ENCODE measurements at regions not wholly inside any gene's neighbourhood (a gene's known extent, or its start where the extent isn't known, plus 50 kb on each side); places are given as distances from the start of the nearest gene placed in this dataset.
"Not testable (repeated sequence)": the region's sequence is repeated elsewhere in the genome, so short reads cannot be mapped to it uniquely, and the experiment has no call there.

GRCh38 chr20:48380661-48381060 is 447.1 kb downstream of the PREX1 start:
- no peaks in the 10 kb centered on the region for H3K36me3 Mint-ChIP-seq (ENCODE audit: insufficient read depth)
- no peaks in the 10 kb centered on the region for H3K9me3 Mint-ChIP-seq
- H3K4me3 Mint-ChIP-seq, result no peak overlapping the region
- DNase-seq (no peak), ATAC-seq (no peak)
- no peaks in the 10 kb centered on the region for H3K4me1 Mint-ChIP-seq (ENCODE audit: low read depth)
- peaks cover 28% of the 10 kb centered on the region for H3K27me3 Mint-ChIP-seq (ENCODE audit: low read depth)

GRCh38 chr20:48378976-48379675 is 448.7 kb downstream of the PREX1 start:
- DNase-seq, result no peak
- Mint-ChIP-seq H3K4me1 (ENCODE audit: low read depth) (no peaks in the 10 kb centered on the region), H3K9me3 (no peaks in the 10 kb centered on the region), H3K27me3 (ENCODE audit: low read depth) (peaks cover 32% of the 10 kb centered on the region), H3K36me3 (ENCODE audit: insufficient read depth) (no peaks in the 10 kb centered on the region), H3K4me3 (no peak overlapping the region)
- ATAC-seq, result no peak

- ATAC-seq, result no peak
- H3K4me3 Mint-ChIP-seq, result no peak overlapping the region
- no peaks in the 10 kb centered on the region for H3K4me1 Mint-ChIP-seq (ENCODE audit: low read depth)
- peaks cover 32% of the 10 kb centered on the region for H3K27me3 Mint-ChIP-seq (ENCODE audit: low read depth)
- DNase-seq, result no peak
- no peaks in the 10 kb centered on the region for H3K36me3 Mint-ChIP-seq (ENCODE audit: insufficient read depth)
- H3K9me3 Mint-ChIP-seq, result no peaks in the 10 kb centered on the region
Measured at GRCh38 chr20:48377940-48378339, 449.9 kb downstream of the PREX1 start.

GRCh38 chr20:48375804-48376203 is 452.0 kb downstream of the PREX1 start:
- ATAC-seq (no peak), DNase-seq (no peak)
- H3K4me3 Mint-ChIP-seq, result no peak overlapping the region
- H3K4me1 Mint-ChIP-seq (ENCODE audit: low read depth), result no peaks in the 10 kb centered on the region
- no peaks in the 10 kb centered on the region for H3K9me3 Mint-ChIP-seq
- H3K27me3 Mint-ChIP-seq (ENCODE audit: low read depth), result peaks cover 19% of the 10 kb centered on the region
- no peaks in the 10 kb centered on the region for H3K36me3 Mint-ChIP-seq (ENCODE audit: insufficient read depth)

- Mint-ChIP-seq H3K4me3 (no peak overlapping the region), H3K4me1 (ENCODE audit: low read depth) (no peaks in the 10 kb centered on the region), H3K9me3 (no peaks in the 10 kb centered on the region), H3K27me3 (ENCODE audit: low read depth) (peaks cover 14% of the 10 kb centered on the region), H3K36me3 (ENCODE audit: insufficient read depth) (no peaks in the 10 kb centered on the region)
- DNase-seq (no peak), ATAC-seq (no peak)
Measured at GRCh38 chr20:48374991-48375595, 452.7 kb downstream of the PREX1 start.

GRCh38 chr20:48374031-48374907 is 453.5 kb downstream of the PREX1 start:
- not testable (repeated sequence) for H3K4me3 Mint-ChIP-seq; H3K36me3 Mint-ChIP-seq (ENCODE audit: insufficient read depth); DNase-seq; H3K9me3 Mint-ChIP-seq; H3K4me1 Mint-ChIP-seq (ENCODE audit: low read depth); ATAC-seq
- peaks cover 13% of the 10 kb centered on the region for H3K27me3 Mint-ChIP-seq (ENCODE audit: low read depth)

GRCh38 chr20:48373555-48373934 is 454.3 kb downstream of the PREX1 start:
- H3K36me3 Mint-ChIP-seq (ENCODE audit: insufficient read depth), result no peaks in the 10 kb centered on the region
- ATAC-seq, result no peak
- no peak overlapping the region for H3K4me3 Mint-ChIP-seq
- H3K9me3 Mint-ChIP-seq, result no peaks in the 10 kb centered on the region
- H3K27me3 Mint-ChIP-seq (ENCODE audit: low read depth), result peaks cover 13% of the 10 kb centered on the region
- DNase-seq, result no peak
- H3K4me1 Mint-ChIP-seq (ENCODE audit: low read depth), result no peaks in the 10 kb centered on the region

GRCh38 chr20:48372851-48373554 is 454.8 kb downstream of the PREX1 start:
- H3K36me3 Mint-ChIP-seq (ENCODE audit: insufficient read depth); H3K9me3 Mint-ChIP-seq; H3K4me3 Mint-ChIP-seq; H3K4me1 Mint-ChIP-seq (ENCODE audit: low read depth); ATAC-seq; DNase-seq: not testable (repeated sequence)
- H3K27me3 Mint-ChIP-seq (ENCODE audit: low read depth), result peaks cover 13% of the 10 kb centered on the region

- Mint-ChIP-seq H3K36me3 (ENCODE audit: insufficient read depth) (no peaks in the 10 kb centered on the region), H3K9me3 (no peaks in the 10 kb centered on the region), H3K4me3 (no peak overlapping the region), H3K27me3 (ENCODE audit: low read depth) (peaks cover 7% of the 10 kb centered on the region), H3K4me1 (ENCODE audit: low read depth) (peaks cover 6% of the 10 kb centered on the region)
- ATAC-seq (no peak), DNase-seq (no peak)
Measured at GRCh38 chr20:48371211-48371610, 456.6 kb downstream of the PREX1 start.

GRCh38 chr20:48368580-48369021 is 459.2 kb downstream of the PREX1 start:
- H3K27me3 Mint-ChIP-seq (ENCODE audit: low read depth); H3K9me3 Mint-ChIP-seq; H3K36me3 Mint-ChIP-seq (ENCODE audit: insufficient read depth); DNase-seq; ATAC-seq; H3K4me1 Mint-ChIP-seq (ENCODE audit: low read depth); H3K4me3 Mint-ChIP-seq: not testable (repeated sequence)

GRCh38 chr20:48367541-48368358 is 460.0 kb downstream of the PREX1 start:
- not testable (repeated sequence) for DNase-seq; H3K4me1 Mint-ChIP-seq (ENCODE audit: low read depth); H3K36me3 Mint-ChIP-seq (ENCODE audit: insufficient read depth); H3K27me3 Mint-ChIP-seq (ENCODE audit: low read depth); H3K4me3 Mint-ChIP-seq; H3K9me3 Mint-ChIP-seq
- ATAC-seq, result peak in 1 of 2 donors; percentile 61

- Mint-ChIP-seq H3K4me3 (no peak overlapping the region), H3K36me3 (ENCODE audit: insufficient read depth) (no peaks in the 10 kb centered on the region), H3K4me1 (ENCODE audit: low read depth) (peaks cover 8% of the 10 kb centered on the region), H3K9me3 (no peaks in the 10 kb centered on the region), H3K27me3 (ENCODE audit: low read depth) (peaks cover 4% of the 10 kb centered on the region)
- DNase-seq (no peak), ATAC-seq (no peak)
Measured at GRCh38 chr20:48366230-48366629, 461.6 kb downstream of the PREX1 start.

GRCh38 chr20:48364688-48365421 is 462.9 kb downstream of the PREX1 start:
- Mint-ChIP-seq H3K27me3 (ENCODE audit: low read depth) (peaks cover 10% of the 10 kb centered on the region), H3K4me3 (no peak overlapping the region), H3K4me1 (ENCODE audit: low read depth) (peaks cover 8% of the 10 kb centered on the region), H3K9me3 (no peaks in the 10 kb centered on the region), H3K36me3 (ENCODE audit: insufficient read depth) (no peaks in the 10 kb centered on the region)
- DNase-seq (no peak), ATAC-seq (no peak)
